ENCODE measurements at regions not wholly inside any gene's neighbourhood (a gene's known extent, or its start where the extent isn't known, plus 50 kb on each side); places are given as distances from the start of the nearest gene placed in this dataset.

DNA sequence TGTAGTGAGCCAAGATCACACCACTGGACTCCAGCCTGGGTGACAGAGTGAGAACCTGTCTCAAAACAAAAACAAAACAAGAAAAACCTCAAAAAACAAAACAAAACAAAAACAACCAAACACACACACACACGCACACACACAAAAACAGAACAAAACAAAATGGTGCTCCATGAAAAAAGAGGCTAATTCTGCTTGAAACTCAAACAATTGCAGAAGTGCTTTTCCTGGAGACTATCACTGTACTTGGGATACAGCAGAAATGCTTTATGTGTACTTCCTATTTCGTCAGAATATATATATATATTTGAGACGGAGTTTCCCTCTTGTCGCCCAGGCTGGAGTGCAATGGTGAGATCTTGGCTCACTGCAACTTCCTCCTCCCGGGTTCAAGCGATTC, 49.9 kb upstream of the HSPA9 start:
- TF ChIP-seq, protein P1, sequence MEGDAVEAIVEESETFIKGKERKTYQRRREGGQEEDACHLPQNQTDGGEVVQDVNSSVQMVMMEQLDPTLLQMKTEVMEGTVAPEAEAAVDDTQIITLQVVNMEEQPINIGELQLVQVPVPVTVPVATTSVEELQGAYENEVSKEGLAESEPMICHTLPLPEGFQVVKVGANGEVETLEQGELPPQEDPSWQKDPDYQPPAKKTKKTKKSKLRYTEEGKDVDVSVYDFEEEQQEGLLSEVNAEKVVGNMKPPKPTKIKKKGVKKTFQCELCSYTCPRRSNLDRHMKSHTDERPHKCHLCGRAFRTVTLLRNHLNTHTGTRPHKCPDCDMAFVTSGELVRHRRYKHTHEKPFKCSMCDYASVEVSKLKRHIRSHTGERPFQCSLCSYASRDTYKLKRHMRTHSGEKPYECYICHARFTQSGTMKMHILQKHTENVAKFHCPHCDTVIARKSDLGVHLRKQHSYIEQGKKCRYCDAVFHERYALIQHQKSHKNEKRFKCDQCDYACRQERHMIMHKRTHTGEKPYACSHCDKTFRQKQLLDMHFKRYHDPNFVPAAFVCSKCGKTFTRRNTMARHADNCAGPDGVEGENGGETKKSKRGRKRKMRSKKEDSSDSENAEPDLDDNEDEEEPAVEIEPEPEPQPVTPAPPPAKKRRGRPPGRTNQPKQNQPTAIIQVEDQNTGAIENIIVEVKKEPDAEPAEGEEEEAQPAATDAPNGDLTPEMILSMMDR (conservative IDR thresholded peaks at IDR 0.05 in 1 of 2, IDR thresholded peaks at IDR 0.05 in 1 of 2; ENCODE audit: extremely low read depth in 1 of 2, insufficient read depth in 1 of 2, low read depth in 1 of 2, low read length in 2 of 2), result no peak
- no peak for TF ChIP-seq EZH2 (IDR thresholded peaks at IDR 0.05; ENCODE audit: borderline replicate concordance, low read length)

Data from mammary epithelial cell (primary cell).